K562 (cell line): ENCODE measurements at regions not wholly inside any gene's neighbourhood (a gene's known extent, or its start where the extent isn't known, plus 50 kb on each side); places are given as distances from the start of the nearest gene placed in this dataset.
A peak's percentile ranks its signal among the peaks of the same experiment; 100 is the strongest.

Experiments used
- ATAC-seq: fragments of 200-7000 bp; cut with Tn5 transposase; 3 replicates; pipeline ENCODE4 v1.9.1; 2020; ENCODE audit warnings: moderate library complexity
- BruUV-seq: library from RNA; stranded (reverse); fragments of 400-500 nt; replicated peaks from 2 replicates; lab custom pipeline; 2021; lab: Mats Ljungman, UMichigan
- CTCF ChIA-PET: fragments of 300-600 bp; formaldehyde crosslinking; extraction: SDS; loops from one replicate; lab custom pipeline; 2021; ENCODE audit warnings: low intra/inter-chr PET ratio; lab: Yijun Ruan, JAX
- POLR2A ChIA-PET: fragments of 300-600, 350-650 bp; sonication (Branson Sonifier 250); formaldehyde crosslinking; extraction: SDS; loops from one replicate; lab custom pipeline; 2021; ENCODE audit warnings: antibody characterized with exemption, inconsistent platforms; lab: Yijun Ruan, JAX
- DNase-seq, 4 experiments: peaks; one replicate each; pipeline versions ENCODE4 v3.0.0 to v3.0.0-alpha.2; 2011 to 2018; ENCODE audit warnings: low spot score in 3 of 4, mixed read lengths in 3 of 4; ENCODE audit errors: extremely low read depth in 1 of 4
- FAIRE-seq: peaks from 2 replicates; lab custom pipeline; 2011; peaks lifted over from hg19 to GRCh38; lab: Jason Lieb, UNC
- H2AFZ ChIP-seq: 2 replicates; pipeline ENCODE4 v1.6.0; 2011; ENCODE audit warnings: low read depth, low read length, control low read depth, inconsistent platforms
- H3K27ac ChIP-seq: fragments of 200-600 bp; 3 replicates; pipeline ENCODE4 v1.8.0; 2011; ENCODE audit warnings: low read depth, mild to moderate bottlenecking, control low read depth, inconsistent platforms, low read length, moderate library complexity, mixed read lengths; ENCODE audit errors: extremely low read depth
- H3K27me3 ChIP-seq, 2 experiments: fragments of 300-600 bp in 1 of 2; 2 replicates in 1 of 2; 3 replicates in 1 of 2; pipeline versions ENCODE4 v1.6.0 to v1.8.0; 2011; ENCODE audit warnings: inconsistent platforms in 2 of 2, low read length in 2 of 2, mild to moderate bottlenecking in 1 of 2, mixed read lengths in 1 of 2, moderate library complexity in 1 of 2; ENCODE audit not compliant: control insufficient read depth in 2 of 2, insufficient read depth in 2 of 2
- H3K36me3 ChIP-seq: fragments of 300-600 bp; 3 replicates; pipeline ENCODE4 v1.8.0; 2011; ENCODE audit warnings: mild to moderate bottlenecking, low read length, inconsistent platforms; ENCODE audit not compliant: control insufficient read depth, insufficient read depth
- H3K4me1 ChIP-seq, 2 experiments: fragments of 200-600 bp in 1 of 2; replicated peaks in 1 of 2; 2 replicates in 1 of 2; 3 replicates in 1 of 2; pipeline versions ENCODE4 v1.5.1 to v1.8.0; 2011; ENCODE audit warnings: inconsistent platforms in 2 of 2, low read length in 2 of 2, mild to moderate bottlenecking in 1 of 2, mixed read lengths in 1 of 2, moderate library complexity in 1 of 2; ENCODE audit not compliant: control insufficient read depth in 2 of 2, insufficient read depth in 2 of 2
- H3K4me2 ChIP-seq: 2 replicates; pipeline ENCODE4 v1.6.1; 2011; ENCODE audit warnings: low read length, control low read depth, inconsistent platforms, mixed read lengths; ENCODE audit not compliant: insufficient read depth
- H3K4me3 ChIP-seq: fragments of 200-600 bp; sonication (generic), shearing (Covaris generic); 2 replicates; pipeline ENCODE4 v1.5.1; 2016; ENCODE audit warnings: control low read depth, inconsistent platforms
- H3K79me2 ChIP-seq: fragments of 200-600 bp; 3 replicates; pipeline ENCODE4 v1.8.0; 2011; ENCODE audit warnings: low read length, inconsistent platforms; ENCODE audit not compliant: control insufficient read depth, insufficient read depth
- H3K9ac ChIP-seq, 2 experiments: 2 replicates each; pipeline versions ENCODE4 v1.6.0 to v1.6.1; 2011; ENCODE audit warnings: low read depth in 2 of 2, low read length in 2 of 2, control low read depth in 1 of 2, inconsistent platforms in 1 of 2, mild to moderate bottlenecking in 1 of 2, mixed read lengths in 1 of 2; ENCODE audit not compliant: insufficient read depth in 1 of 2
- H3K9me1 ChIP-seq: one replicate; pipeline ENCODE4 v1.6.0; 2011; ENCODE audit warnings: inconsistent platforms, mild to moderate bottlenecking, low read length, moderate library complexity; ENCODE audit not compliant: control insufficient read depth, insufficient read depth
- H3K9me3 ChIP-seq: replicated peaks from 2 replicates; pipeline ENCODE4 v1.5.1; 2011; ENCODE audit warnings: low read depth, low read length, inconsistent platforms; ENCODE audit not compliant: control insufficient read depth, insufficient read depth
- H4K20me1 ChIP-seq: replicated peaks from 2 replicates; pipeline ENCODE4 v1.6.1; 2011; ENCODE audit warnings: low read length, inconsistent platforms, mixed read lengths; ENCODE audit not compliant: control insufficient read depth, insufficient read depth
- DACH1 ChIP-seq: fragments of 450-650 bp; IDR thresholded peaks from 2 replicates; pipeline ENCODE4 v1.6.1; 2018; ENCODE audit not compliant: partially characterized antibody
- FOXJ3 ChIP-seq: sonication (generic); formaldehyde crosslinking; IDR thresholded peaks from 2 replicates; pipeline ENCODE4 v1.4.0; 2020; ENCODE audit warnings: mild to moderate bottlenecking, missing genetic modification reagents
- JUNB ChIP-seq: fragments of 450-650 bp; formaldehyde crosslinking; conservative IDR thresholded peaks from 2 replicates; pipeline ENCODE4 v1.4.0; 2020; ENCODE audit warnings: mild to moderate bottlenecking
- KDM1A ChIP-seq, 2 experiments: fragments of 450-650 bp; IDR thresholded peaks; 2 replicates each; pipeline ENCODE4 v1.6.1; 2016; ENCODE audit warnings: mild to moderate bottlenecking in 2 of 2
- MCM7 ChIP-seq, 2 experiments: fragments of 450-650 bp; IDR thresholded peaks; 2 replicates each; pipeline ENCODE4 v1.6.1; 2016 to 2018
- SAFB2 ChIP-seq: fragments of 200-400 bp; formaldehyde crosslinking; IDR thresholded peaks from 2 replicates; pipeline ENCODE4 v1.6.1; 2018; ENCODE audit warnings: borderline replicate concordance, low read length, low read depth, moderate library complexity; ENCODE audit not compliant: severe bottlenecking
- SMAD1 ChIP-seq: fragments of 150-350 bp; IDR thresholded peaks from 2 replicates; pipeline ENCODE4 v1.6.1; 2014; ENCODE audit warnings: low read length, low read depth; ENCODE audit not compliant: partially characterized antibody
- WGBS: fragments of 100-300 bp; shearing (Covaris generic); methylation state at CpG from one replicate; pipeline ENCODE4 v1.1.6; 2016; ENCODE audit warnings: low coverage, mixed read lengths; ENCODE audit not compliant: insufficient coverage; ENCODE audit errors: missing lambda C conversion rate; 5-methylcytosine and 5-hydroxymethylcytosine counted together
- in situ Hi-C: fragments of 300-500 bp; cut with MboI; formaldehyde crosslinking; loops from 4 replicates; pipeline ENCODE4 v1.15.0; 2018; ENCODE audit warnings: inconsistent platforms, mixed read lengths
- intact Hi-C: fragments of 100-400 bp; cut with micrococcal nuclease; formaldehyde crosslinking; loops from 2 replicates; pipeline ENCODE4 v1.14.2; 2022

DNA sequence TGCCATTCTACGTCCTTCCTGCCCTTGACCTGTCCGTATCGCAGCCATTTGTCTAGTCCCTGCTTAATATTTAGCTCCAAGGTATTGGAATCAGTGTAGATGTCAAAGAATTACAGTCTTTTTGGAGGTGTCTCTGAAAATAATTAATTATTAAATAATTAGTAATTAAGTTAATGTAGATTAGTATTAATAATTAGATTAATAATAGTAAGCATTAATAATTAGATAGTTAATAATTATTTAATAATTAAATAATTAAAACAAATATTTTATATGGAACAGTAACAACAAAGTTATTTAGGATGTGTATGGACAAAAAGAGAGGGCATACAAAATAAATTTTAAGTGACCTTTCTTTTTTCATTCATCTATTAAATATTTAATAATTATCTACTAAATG lies 639.6 kb downstream of the AACS start:
- BruUV-seq = no TSS peak
- CTCF ChIA-PET = no interaction called here
- in situ Hi-C loops = no loop called here
- no peak overlapping the region for H3K9ac ChIP-seq
- H3K4me1 ChIP-seq = no peaks in the 10 kb centered on the region
- ATAC-seq (no peak), DNase-seq (no peak), FAIRE-seq (no peak)
- no peak overlapping the region for H3K27ac ChIP-seq
- H3K9me1 ChIP-seq = no peaks in the 10 kb centered on the region
- H3K27me3 ChIP-seq = no peaks in the 10 kb centered on the region
- H3K36me3 ChIP-seq = no peaks in the 10 kb centered on the region
- no peak overlapping the region for H3K4me2 ChIP-seq
- no peaks in the 10 kb centered on the region for H3K9me3 ChIP-seq
- no peak overlapping the region for H3K4me3 ChIP-seq
- H4K20me1 ChIP-seq = no peaks in the 10 kb centered on the region
- WGBS = 9% methylated on average over 3 of the region's 3 CpGs
- POLR2A ChIA-PET = no interaction called here
- intact Hi-C loops = no loop called here
- H2AFZ ChIP-seq = no peak overlapping the region
- TF ChIP-seq DACH1 (peak; percentile 60), SAFB2 (no peak)
- TF ChIP-seq, all 486 proteins: peak for 1
- H3K79me2 ChIP-seq = no peaks in the 10 kb centered on the region

GRCh38 chr12:125720961-125721360 lies 655.7 kb downstream of the AACS start:
- Histone ChIP-seq H3K79me2 (no peaks in the 10 kb centered on the region), H4K20me1 (no peaks in the 10 kb centered on the region), H3K27me3 (no peaks in the 10 kb centered on the region), H3K27ac (no peak overlapping the region), H3K4me2 (no peak overlapping the region), H3K9ac (no peak overlapping the region), H2AFZ (no peak overlapping the region), H3K9me3 (no peaks in the 10 kb centered on the region; the same call in 1 of the 2 replicates), H3K9me1 (no peaks in the 10 kb centered on the region), H3K4me3 (no peak overlapping the region), H3K36me3 (no peaks in the 10 kb centered on the region), H3K4me1 (no peaks in the 10 kb centered on the region)
- ChIA-PET CTCF (no interaction called here), POLR2A (interaction anchor here (0.5 kb wide), 1 partner anchor 161 kb away, joined by 3 read pairs; no protein-coding TSS in a partner anchor)
- DNase-seq (no peak), ATAC-seq (no peak), FAIRE-seq (no peak)
- 0% methylated on average over 10 of the region's 10 CpGs for WGBS
- in situ Hi-C loops (no loop called here), intact Hi-C loops (no loop called here)
- TF ChIP-seq KDM1A (IDR thresholded peaks at IDR 0.05) = peak in 1 of 2 experiments; percentile 14; a peak in 1 of 4 replicates
- TF ChIP-seq SMAD1 = no peak
- no peak for TF ChIP-seq FOXJ3 (CRISPR knock-in tag)
- no peak for TF ChIP-seq MCM7 (IDR thresholded peaks at IDR 0.05)
- no peak for TF ChIP-seq JUNB (CRISPR knock-in tag)
- no TSS peak for BruUV-seq
